Parathyroid adenoma (tissue), 2 donors: ENCODE measurements at regions not wholly inside any gene's neighbourhood (a gene's known extent, or its start where the extent isn't known, plus 50 kb on each side); places are given as distances from the start of the nearest gene placed in this dataset.

Source experiments
- H2AFZ ChIP-seq: fragments of 300-600 bp; sonication (generic); one replicate; pipeline ENCODE4 v1.7.0; 2017; ENCODE audit warnings: antibody characterized with exemption, mild to moderate bottlenecking
- H3K27ac ChIP-seq: fragments of 300-600 bp; sonication (generic); one replicate; pipeline ENCODE4 v1.7.0; 2017
- H3K27me3 ChIP-seq: fragments of 300-600 bp; sonication (generic); one replicate; pipeline ENCODE4 v1.7.0; 2017; ENCODE audit warnings: low read length; ENCODE audit not compliant: control insufficient read depth, insufficient read depth
- H3K36me3 ChIP-seq: fragments of 300-600 bp; sonication (generic); one replicate; pipeline ENCODE4 v1.7.0; 2017; ENCODE audit warnings: low read length; ENCODE audit not compliant: control insufficient read depth, insufficient read depth
- H3K4me1 ChIP-seq: fragments of 300-600 bp; sonication (generic); one replicate; pipeline ENCODE4 v1.7.0; 2017; ENCODE audit warnings: control low read depth
- H3K4me2 ChIP-seq: fragments of 300-600 bp; sonication (generic); one replicate; pipeline ENCODE4 v1.7.0; 2017; ENCODE audit warnings: low read length
- H3K4me3 ChIP-seq: fragments of 300-600 bp; sonication (generic); one replicate; pipeline ENCODE4 v1.7.0; 2017; ENCODE audit warnings: low read depth, low read length
- H3K79me2 ChIP-seq: fragments of 300-600 bp; sonication (generic); one replicate; pipeline ENCODE4 v1.7.0; 2017; ENCODE audit warnings: control low read depth
- H3K9ac ChIP-seq: fragments of 300-600 bp; sonication (generic); one replicate; pipeline ENCODE4 v1.7.0; 2017; ENCODE audit warnings: mild to moderate bottlenecking
- H3K9me3 ChIP-seq: fragments of 300-600 bp; sonication (generic); one replicate; pipeline ENCODE4 v1.7.0; 2017; ENCODE audit warnings: low read length; ENCODE audit not compliant: control insufficient read depth
- CTCF ChIP-seq: fragments of 300-600 bp; sonication (generic); IDR thresholded peaks from one replicate; pipeline ENCODE4 v1.7.0; 2017; ENCODE audit warnings: antibody characterized with exemption, mild to moderate bottlenecking
- donor health status: primary hyperparathyroidism.

- no peaks in the 10 kb centered on the region for H3K36me3 ChIP-seq
- no peak overlapping the region for H3K9ac ChIP-seq
- H3K27ac ChIP-seq, result no peak overlapping the region
- H3K4me1 ChIP-seq, result no peaks in the 10 kb centered on the region
- no peaks in the 10 kb centered on the region for H3K9me3 ChIP-seq
- H3K27me3 ChIP-seq, result no peaks in the 10 kb centered on the region
- H3K79me2 ChIP-seq, result no peaks in the 10 kb centered on the region
- no peak overlapping the region for H2AFZ ChIP-seq
- H3K4me3 ChIP-seq, result no peak overlapping the region
- TF ChIP-seq CTCF, result no peak
- no peak overlapping the region for H3K4me2 ChIP-seq
Observed at GRCh38 chr4:22094217-22094616, 145.6 kb upstream of the KCNIP4 start.

GRCh38 chr4:22093126-22093525 is 144.6 kb upstream of the KCNIP4 start:
- Histone ChIP-seq H3K9ac (no peak overlapping the region), H3K4me2 (no peak overlapping the region), H3K9me3 (no peaks in the 10 kb centered on the region), H3K79me2 (no peaks in the 10 kb centered on the region), H3K27ac (no peak overlapping the region), H2AFZ (no peak overlapping the region), H3K36me3 (no peaks in the 10 kb centered on the region), H3K27me3 (no peaks in the 10 kb centered on the region), H3K4me1 (no peaks in the 10 kb centered on the region), H3K4me3 (no peak overlapping the region)
- no peak for TF ChIP-seq CTCF

GRCh38 chr4:22091906-22092305 is 143.3 kb upstream of the KCNIP4 start:
- Histone ChIP-seq H3K4me1 (no peaks in the 10 kb centered on the region), H3K4me3 (no peak overlapping the region), H3K27ac (no peak overlapping the region), H3K79me2 (no peaks in the 10 kb centered on the region), H3K9ac (no peak overlapping the region), H3K27me3 (no peaks in the 10 kb centered on the region), H3K4me2 (no peak overlapping the region), H3K9me3 (no peaks in the 10 kb centered on the region), H3K36me3 (no peaks in the 10 kb centered on the region), H2AFZ (no peak overlapping the region)
- no peak for TF ChIP-seq CTCF

- Histone ChIP-seq H3K27me3 (no peaks in the 10 kb centered on the region), H3K36me3 (no peaks in the 10 kb centered on the region), H3K4me3 (no peak overlapping the region), H3K9me3 (no peaks in the 10 kb centered on the region), H2AFZ (no peak overlapping the region), H3K9ac (no peak overlapping the region), H3K4me2 (no peak overlapping the region), H3K27ac (no peak overlapping the region), H3K79me2 (no peaks in the 10 kb centered on the region), H3K4me1 (no peaks in the 10 kb centered on the region)
- TF ChIP-seq CTCF, result no peak
Observed at GRCh38 chr4:22091352-22091717, 142.8 kb upstream of the KCNIP4 start.

GRCh38 chr4:22090661-22091351 is 142.2 kb upstream of the KCNIP4 start:
- H3K79me2 ChIP-seq, result no peaks in the 10 kb centered on the region
- H3K4me2 ChIP-seq, result no peak overlapping the region
- H3K4me1 ChIP-seq, result no peaks in the 10 kb centered on the region

More at GRCh38 chr4:22090661-22091351, 142.2 kb upstream of the KCNIP4 start:
- Histone ChIP-seq H3K27ac (no peak overlapping the region), H3K27me3 (no peaks in the 10 kb centered on the region), H3K36me3 (no peaks in the 10 kb centered on the region), H2AFZ (no peak overlapping the region), H3K9ac (no peak overlapping the region), H3K4me3 (no peak overlapping the region), H3K9me3 (no peaks in the 10 kb centered on the region)
- no peak for TF ChIP-seq CTCF
